22Rv1 (cell line): ENCODE measurements at regions not wholly inside any gene's neighbourhood (a gene's known extent, or its start where the extent isn't known, plus 50 kb on each side); places are given as distances from the start of the nearest gene placed in this dataset.

Experiments used
- H3K27ac ChIP-seq: fragments of 450-650 bp; 2 replicates; pipeline ENCODE4 v1.5.1; 2017
- ZFX ChIP-seq: fragments of 450-650 bp; IDR thresholded peaks from 2 replicates; pipeline ENCODE4 v1.6.1; 2017; ENCODE audit warnings: antibody characterized with exemption, borderline replicate concordance
- TF ChIP-seq, protein P1 (sequence below): fragments of 450-650 bp; IDR thresholded peaks from 2 replicates; pipeline ENCODE4 v1.5.1; 2017; ENCODE audit warnings: mild to moderate bottlenecking

DNA sequence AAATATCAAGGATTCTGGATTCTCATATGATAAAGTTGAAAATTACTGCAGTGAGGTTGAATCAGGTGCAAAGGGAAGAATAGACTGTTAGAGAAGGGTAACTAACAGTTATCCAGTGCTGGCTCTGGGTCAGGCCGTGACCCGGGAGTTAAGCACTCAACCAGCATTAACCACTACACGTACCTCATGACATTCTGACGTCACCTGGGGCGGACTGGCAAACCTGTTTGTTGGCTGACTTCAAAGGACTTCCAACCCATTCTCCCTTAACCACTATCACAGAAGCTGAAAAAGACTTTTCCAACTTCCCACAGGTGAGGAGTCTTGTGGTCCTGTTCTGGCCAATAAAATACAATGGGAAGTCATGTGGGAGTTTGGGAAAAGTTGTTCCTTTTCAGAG, 268.9 kb downstream of the ENC1 start:
- no peak for TF ChIP-seq ZFX
- TF ChIP-seq, protein P1, sequence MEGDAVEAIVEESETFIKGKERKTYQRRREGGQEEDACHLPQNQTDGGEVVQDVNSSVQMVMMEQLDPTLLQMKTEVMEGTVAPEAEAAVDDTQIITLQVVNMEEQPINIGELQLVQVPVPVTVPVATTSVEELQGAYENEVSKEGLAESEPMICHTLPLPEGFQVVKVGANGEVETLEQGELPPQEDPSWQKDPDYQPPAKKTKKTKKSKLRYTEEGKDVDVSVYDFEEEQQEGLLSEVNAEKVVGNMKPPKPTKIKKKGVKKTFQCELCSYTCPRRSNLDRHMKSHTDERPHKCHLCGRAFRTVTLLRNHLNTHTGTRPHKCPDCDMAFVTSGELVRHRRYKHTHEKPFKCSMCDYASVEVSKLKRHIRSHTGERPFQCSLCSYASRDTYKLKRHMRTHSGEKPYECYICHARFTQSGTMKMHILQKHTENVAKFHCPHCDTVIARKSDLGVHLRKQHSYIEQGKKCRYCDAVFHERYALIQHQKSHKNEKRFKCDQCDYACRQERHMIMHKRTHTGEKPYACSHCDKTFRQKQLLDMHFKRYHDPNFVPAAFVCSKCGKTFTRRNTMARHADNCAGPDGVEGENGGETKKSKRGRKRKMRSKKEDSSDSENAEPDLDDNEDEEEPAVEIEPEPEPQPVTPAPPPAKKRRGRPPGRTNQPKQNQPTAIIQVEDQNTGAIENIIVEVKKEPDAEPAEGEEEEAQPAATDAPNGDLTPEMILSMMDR = no peak

DNA sequence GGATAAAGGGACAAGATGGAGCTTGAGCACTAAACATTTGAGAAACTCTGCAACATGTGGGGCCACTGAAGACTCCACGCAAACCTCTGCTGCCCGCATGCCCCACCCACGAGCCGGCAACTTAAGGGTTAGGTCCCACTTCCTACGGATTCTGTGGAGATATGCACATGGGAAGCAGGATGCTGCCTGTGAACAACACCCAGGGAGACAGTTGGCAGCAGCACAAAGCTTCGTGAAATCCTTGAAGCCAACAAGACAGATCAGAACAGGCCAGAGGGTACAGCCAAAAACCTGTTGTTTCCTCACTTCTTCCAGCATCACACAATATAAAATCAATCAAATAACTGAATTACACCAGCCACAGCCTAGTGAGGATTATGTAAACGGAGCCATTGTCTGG, 270.4 kb downstream of the ENC1 start:
- no peak overlapping the region for H3K27ac ChIP-seq
- TF ChIP-seq, protein P1 = no peak
- TF ChIP-seq ZFX = no peak

More for the DNA sequence above, 268.9 kb downstream of the ENC1 start:
- no peak overlapping the region for H3K27ac ChIP-seq

DNA sequence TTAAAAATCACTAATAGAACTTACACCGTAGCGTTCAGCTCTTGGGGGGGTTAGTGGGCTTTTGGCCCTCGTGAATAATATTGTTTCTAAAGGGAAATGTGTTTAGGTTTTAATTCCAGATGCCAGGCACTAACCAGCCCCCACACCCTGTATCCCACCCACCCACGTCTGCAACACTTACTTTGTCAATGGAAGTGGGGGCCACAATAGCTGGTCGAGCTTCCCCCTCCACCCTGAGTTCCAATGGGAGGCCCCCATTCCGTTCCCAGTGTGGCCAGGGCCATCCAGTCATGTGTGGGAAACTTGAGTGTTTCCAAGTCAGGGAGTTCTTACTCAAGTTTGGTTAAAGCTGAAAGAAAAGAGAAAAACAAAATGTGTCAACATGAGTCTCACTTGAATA, 271.4 kb downstream of the ENC1 start:
- H3K27ac ChIP-seq = no peak overlapping the region
- TF ChIP-seq ZFX = no peak
- TF ChIP-seq, protein P1 = no peak

DNA sequence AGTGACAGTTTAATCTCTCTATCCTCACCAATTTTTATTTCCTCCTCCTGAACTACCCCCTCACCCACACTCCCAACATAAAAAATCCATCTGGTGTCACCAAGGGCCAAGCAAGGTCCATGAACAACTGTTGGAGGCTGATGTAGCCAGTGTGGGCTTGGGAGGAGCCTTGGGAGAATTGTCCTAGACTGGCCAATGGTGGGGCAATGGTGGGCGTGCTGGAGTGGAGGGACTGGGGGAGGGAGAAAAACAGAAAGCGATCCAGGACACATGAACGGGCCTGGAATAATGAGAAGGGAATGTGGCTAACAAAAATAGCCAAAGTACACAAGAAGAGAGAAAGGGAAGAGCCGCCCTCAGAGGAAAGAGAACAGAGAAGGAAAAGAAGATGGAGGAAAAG, 272.6 kb downstream of the ENC1 start:
- no peak for TF ChIP-seq ZFX
- TF ChIP-seq, protein P1 = no peak
- no peak overlapping the region for H3K27ac ChIP-seq

DNA sequence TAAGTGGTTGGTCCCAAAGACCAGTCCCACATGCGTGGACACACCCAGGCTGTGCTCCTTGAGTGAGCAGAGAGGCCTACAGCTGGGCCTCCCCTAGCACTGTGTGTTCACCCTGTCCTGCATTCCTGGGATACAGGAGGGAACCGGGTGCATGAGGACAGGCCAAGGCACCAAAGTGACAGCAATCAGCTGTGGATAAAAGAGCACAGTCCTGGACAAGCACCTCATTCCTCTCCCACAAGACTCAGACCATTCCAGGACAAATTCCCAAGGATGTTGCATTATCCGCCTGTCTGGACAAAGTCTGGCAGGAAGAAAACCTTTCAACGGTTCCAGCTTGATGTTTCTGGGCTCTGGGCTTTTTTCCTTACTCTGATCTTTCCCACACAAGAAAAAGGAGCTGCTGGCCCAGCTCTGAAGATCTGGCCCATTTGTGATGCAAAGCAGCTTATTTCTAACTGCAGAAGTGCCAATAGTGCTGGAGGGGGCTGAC, 273.2 kb downstream of the ENC1 start:
- no peak for TF ChIP-seq ZFX
- TF ChIP-seq, protein P1 = no peak
- no peak overlapping the region for H3K27ac ChIP-seq

DNA sequence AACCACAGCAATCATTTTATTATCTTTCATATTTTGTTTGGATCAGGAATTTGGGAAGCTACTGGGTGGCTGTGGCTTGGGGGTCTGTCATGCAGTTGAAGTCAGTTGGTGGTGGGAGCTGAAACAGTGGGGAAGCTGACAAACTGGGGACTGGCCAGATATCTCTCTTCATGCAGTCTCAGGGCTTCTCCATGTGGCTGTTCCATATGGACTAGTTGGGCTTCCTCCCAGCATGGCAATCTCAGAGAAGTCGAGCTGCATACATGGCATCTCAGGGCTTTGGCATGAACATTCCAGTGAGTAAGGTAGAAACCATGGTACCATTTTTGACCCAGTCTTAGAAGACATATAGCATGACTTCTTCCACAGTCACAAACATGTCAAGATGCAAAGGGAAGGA, 274.8 kb downstream of the ENC1 start:
- no peak for TF ChIP-seq ZFX
- TF ChIP-seq, protein P1 = no peak

DNA sequence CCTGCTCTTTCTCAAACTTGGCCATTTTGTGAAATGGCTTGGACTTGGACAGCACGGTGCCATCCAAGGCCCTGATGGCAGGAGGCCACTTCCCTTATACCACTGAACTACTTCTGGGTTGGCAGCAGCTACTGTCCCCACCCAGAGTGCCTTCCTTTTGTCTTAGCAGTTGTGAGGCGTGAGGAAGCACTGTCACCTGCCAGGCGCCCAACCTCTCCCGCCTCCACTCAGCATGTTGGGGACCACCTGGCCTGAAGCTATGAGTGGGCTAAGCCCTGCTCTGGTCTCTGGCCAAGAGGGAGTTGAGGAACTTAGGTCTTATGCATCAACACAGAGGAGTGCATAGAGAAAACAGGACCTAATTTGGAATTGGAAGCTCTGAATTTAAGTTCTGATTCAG, 276.0 kb downstream of the ENC1 start:
- TF ChIP-seq, protein P1 = no peak
- no peak for TF ChIP-seq ZFX
- no peak overlapping the region for H3K27ac ChIP-seq

More for the DNA sequence above, 274.8 kb downstream of the ENC1 start:
- H3K27ac ChIP-seq = no peak overlapping the region
